OCI-LY1 (cell line): ENCODE measurements at regions not wholly inside any gene's neighbourhood (a gene's known extent, or its start where the extent isn't known, plus 50 kb on each side); places are given as distances from the start of the nearest gene placed in this dataset.

Source experiments
- EZH2 ChIP-seq: fragments of 200-600 bp; sonication (generic), shearing (Covaris generic); IDR thresholded peaks from 2 replicates; pipeline ENCODE4 v1.8.0; 2017; ENCODE audit warnings: borderline replicate concordance, mixed run types, mild to moderate bottlenecking, antibody characterized with exemption, low read length, moderate library complexity, mixed read lengths
- TF ChIP-seq, protein P1 (sequence below): fragments of 200-600 bp; sonication (generic), shearing (Covaris generic); IDR thresholded peaks from 2 replicates; pipeline ENCODE4 v1.5.1; 2017; ENCODE audit warnings: mild to moderate bottlenecking, antibody characterized with exemption, low read length, moderate library complexity, mixed read lengths

DNA sequence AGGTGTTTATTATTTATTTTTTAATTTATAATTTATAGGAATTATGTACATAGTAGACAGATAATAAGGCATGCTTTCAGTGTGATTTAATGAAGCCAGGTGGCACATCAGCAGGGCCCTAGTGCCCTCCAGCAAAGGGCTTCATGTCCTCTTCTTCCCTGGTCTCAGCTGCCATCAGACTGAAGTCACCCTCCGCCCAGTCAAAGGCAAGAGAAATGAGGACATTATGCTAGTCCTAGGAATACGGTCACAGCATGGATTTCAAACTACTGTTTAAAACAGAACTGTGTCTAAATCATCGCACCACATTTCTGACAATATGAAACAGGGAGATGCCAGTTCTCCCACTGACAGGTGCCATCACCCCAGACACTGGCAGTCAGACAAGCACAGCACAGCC, 168.1 kb downstream of the SEC16B start:
- TF ChIP-seq, protein P1, sequence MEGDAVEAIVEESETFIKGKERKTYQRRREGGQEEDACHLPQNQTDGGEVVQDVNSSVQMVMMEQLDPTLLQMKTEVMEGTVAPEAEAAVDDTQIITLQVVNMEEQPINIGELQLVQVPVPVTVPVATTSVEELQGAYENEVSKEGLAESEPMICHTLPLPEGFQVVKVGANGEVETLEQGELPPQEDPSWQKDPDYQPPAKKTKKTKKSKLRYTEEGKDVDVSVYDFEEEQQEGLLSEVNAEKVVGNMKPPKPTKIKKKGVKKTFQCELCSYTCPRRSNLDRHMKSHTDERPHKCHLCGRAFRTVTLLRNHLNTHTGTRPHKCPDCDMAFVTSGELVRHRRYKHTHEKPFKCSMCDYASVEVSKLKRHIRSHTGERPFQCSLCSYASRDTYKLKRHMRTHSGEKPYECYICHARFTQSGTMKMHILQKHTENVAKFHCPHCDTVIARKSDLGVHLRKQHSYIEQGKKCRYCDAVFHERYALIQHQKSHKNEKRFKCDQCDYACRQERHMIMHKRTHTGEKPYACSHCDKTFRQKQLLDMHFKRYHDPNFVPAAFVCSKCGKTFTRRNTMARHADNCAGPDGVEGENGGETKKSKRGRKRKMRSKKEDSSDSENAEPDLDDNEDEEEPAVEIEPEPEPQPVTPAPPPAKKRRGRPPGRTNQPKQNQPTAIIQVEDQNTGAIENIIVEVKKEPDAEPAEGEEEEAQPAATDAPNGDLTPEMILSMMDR, result no peak
- TF ChIP-seq EZH2, result no peak
